GM18907 (cell line): ENCODE measurements at regions not wholly inside any gene's neighbourhood (a gene's known extent, or its start where the extent isn't known, plus 50 kb on each side); places are given as distances from the start of the nearest gene placed in this dataset.

Experiments
- ATAC-seq: cut with Tn5 transposase; IDR thresholded peaks from one replicate; pipeline ENCODE4 v1.9.1; 2021; ENCODE audit warnings: mild to moderate bottlenecking, moderate library complexity; ENCODE audit not compliant: unreplicated experiment

DNA sequence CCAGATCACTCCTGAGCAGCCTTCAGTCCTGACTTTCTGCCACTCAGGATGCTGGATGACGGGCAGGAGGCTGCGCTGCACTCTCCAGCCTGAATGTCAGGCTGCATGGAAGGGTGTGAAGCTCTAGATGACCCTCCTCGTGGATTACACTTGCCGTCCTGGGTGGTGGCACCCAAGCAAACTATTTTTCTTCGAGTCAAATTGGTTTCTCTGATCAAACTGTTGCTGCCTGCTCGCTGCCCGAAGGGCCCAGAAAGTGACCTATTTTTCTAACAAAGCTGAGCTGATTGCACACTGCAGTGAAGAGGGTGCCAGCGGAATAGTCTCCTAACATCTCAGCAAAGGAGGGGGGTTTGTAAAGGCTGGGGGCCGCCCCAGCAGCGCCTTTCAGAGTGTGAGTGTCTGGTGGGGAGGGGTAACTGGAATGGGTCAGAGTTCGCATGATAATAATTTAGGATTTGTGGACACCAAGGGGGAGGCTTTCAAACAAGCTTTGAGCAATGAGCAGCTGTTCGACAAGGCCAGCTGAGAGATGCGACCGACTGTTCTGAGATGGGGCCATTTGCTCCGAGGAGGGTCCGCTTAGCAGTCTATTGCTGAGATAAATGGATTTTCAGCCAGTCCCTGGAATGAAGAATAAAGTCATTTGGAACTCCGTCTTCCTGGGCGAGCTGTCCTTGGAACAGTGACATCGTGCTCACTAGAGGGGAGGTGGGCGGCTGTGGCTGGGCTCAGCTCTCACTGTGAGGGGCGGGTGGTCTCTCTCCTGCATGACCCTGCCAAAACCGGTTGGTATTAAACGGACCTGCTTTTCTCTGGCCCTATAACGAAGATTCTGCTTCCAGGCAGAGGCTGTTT lies 537.6 kb downstream of the BRD1 start:
- no peak for ATAC-seq

GRCh38 chr22:49286181-49286760 lies 541.4 kb downstream of the BRD1 start:
- no peak for ATAC-seq

GRCh38 chr22:49284931-49285330 lies 542.7 kb downstream of the BRD1 start:
- ATAC-seq = no peak

DNA sequence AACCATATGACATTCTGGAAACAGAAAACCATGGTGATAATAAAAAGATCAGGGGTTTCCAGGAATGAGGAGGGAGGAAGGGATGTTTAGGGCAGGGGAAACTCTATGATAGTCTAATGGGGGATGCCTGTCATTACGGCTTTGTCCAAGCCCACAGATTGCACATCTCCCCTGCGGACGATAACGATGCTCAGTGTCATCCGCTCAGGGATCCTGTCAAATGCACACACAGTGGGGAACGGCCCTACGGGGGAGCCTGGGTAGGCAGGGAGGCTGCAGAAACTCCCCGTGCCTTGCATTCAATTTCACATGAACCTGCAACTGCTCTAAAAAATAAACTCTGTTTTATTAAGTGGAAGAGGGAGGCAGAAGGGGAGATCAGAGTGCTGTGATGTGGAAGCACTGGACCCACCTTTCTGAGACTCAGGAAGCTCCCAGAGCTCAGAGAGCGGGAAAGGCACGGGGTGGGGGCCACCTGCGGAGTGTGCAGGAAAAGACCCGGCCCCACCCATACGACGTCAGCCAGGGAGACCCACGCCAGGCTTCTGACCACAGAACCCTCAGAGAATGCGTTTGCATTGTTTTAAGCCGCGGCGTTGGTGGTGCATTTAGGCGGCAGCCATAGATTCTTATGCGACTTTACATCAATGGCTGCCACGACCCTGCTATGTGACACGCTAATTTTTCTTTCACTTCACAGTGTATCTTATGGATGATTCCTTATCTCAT lies 543.5 kb downstream of the BRD1 start:
- no peak for ATAC-seq

DNA sequence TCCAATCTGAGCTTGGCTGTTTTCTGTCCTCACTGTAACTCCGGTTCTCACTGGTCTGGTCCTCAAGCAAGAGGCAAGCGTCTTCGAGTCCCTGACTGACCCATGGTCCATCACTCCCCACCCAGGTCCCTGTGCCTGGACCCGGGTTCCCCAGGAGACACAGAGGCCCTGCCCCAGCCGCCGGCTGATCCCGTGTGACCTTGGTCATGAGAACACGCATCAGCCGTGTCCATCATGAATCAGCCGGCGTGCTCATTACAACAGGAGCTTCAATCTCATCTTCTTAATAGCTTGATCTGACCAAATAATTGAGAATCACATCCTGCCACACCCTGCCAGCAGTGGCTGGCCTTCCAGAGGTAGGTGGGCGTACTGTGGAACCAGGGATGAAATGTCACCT lies 545.1 kb downstream of the BRD1 start:
- no peak for ATAC-seq

DNA sequence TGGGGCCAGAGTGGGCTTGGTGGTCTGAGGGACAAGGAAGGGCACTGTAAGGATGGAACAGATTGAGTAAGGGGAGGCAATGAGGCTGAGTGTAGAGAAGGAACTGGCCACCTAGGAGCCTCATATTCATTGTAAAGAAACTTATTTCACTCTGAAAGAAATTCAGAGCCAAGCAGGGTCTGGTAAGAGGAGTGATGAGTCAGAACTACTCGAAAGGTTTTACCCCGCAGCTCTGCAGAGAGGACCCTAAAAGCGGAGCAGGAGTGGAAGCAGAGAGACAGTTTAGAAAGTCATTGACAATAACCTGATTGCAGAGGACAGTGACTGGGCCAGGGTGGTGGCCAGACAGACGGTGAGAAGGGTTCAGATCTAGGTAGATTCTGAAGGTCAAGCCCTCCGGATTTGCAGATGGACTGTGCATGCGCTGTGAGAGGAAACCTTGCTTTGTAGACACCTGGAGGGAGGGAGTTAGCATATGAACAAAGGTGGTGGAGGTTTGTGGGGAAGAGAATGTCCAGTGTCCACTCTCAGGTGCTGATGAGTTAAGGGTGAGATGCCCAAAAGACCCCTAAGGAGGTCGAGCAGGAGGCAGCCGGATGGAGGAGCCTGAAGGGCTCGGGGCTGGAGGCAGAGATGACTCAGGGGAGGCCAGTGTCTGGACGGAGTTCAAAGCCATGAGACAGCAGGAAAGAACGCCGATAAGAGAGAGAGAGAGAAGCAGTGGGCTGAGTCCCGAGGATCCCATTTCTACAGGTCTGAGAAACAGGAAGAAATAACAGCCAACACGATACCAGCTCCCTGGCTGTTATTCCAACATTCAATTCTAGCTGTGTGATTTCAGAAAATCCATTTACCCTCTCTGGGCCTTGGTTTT lies 546.0 kb downstream of the BRD1 start:
- no peak for ATAC-seq

DNA sequence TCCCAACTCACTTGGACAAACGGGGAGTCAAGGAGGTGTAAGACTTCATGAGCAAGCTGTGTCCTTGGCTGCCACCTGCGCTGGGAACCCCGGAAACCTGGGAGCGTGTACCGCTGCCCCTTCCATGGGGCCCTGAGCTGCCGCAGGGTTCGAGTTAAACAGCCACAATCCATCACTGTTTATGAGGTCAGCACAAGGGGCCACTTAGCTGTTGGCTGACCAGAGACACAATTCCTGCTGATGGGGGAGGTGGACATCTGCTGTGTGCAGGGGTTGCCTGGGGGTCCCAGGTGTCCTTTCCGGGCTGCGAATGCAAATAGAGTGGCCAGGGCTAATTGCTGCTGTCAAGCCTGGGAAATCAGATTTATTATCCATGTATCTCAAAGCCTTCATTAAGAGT lies 549.3 kb downstream of the BRD1 start:
- ATAC-seq = no peak

DNA sequence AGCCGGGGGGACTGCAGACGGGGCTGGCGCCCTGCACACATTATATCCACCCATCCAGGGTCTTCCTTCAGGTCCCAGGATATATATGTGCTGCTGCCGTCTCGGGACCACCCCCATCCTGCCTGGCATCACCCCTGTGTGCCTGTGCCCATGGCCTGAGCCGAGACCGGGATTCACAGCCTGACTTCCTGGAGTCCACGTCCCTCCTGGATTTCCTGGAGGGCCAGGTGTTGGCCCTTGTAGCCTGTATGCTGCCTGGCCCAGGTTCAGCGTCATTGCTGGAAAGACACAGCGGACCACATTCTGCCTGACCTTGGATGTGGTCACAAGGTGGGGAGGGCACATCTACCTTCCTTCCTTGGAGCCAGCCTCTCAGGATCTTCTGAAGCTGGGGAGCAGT lies 551.1 kb downstream of the BRD1 start:
- no peak for ATAC-seq

DNA sequence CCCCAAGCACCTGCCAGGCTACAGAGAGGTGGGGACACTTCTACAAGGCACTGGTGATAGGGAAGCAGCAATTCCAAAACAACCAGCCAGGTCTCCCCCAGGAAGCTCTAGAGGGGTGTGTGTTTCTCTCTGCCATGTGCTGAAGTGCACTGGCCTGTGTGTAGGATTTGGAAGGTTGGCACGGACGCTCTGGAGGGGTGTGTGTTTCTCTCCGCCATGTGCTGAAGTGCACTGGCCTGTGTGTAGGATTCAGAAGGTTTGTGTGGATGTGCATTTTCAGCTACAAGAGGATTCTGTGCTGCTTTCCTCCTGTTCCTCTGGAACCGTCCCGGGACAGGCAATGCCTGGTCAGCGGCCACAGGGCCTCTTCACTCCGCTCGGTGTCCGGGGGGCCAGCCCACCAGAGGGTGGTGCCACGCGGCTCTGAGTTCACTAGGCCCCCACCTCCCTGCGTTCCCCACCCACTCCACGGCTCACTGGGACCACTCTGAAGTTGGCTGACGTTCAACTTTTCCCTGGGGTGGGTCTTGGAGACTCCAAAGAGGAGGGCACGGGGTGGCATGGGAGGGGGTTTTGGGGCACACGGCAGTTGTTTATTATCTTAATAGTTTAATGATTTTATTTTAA lies 552.8 kb downstream of the BRD1 start:
- no peak for ATAC-seq

DNA sequence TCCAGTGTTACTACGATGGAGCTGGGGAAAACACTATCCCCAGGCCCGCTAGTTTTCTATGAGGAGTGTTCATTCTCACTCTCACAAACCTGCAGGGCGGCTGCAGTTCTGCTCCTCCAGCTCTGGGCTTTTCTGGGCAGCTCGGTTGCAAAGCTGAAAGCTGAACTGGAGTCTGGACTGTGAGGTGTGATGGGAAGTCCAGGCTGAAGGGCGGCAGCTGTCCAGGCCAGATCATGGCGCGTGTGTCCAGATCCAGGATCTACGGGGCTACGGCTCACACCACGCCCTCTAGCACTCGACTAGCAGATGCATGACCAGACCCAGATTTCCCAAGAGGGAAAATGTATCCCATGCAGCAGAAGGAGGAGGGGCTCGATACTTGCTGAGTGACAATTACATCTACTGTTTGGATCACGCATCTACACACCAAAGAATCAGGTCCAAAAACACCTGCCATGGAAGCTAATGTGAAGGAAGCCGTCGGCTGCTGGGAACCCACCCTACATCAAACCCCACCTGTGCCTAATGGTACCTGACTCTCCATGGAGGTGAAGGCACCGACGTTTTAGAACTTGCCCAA lies 555.0 kb downstream of the BRD1 start:
- no peak for ATAC-seq

GRCh38 chr22:49271831-49272230 lies 555.8 kb downstream of the BRD1 start:
- no peak for ATAC-seq

DNA sequence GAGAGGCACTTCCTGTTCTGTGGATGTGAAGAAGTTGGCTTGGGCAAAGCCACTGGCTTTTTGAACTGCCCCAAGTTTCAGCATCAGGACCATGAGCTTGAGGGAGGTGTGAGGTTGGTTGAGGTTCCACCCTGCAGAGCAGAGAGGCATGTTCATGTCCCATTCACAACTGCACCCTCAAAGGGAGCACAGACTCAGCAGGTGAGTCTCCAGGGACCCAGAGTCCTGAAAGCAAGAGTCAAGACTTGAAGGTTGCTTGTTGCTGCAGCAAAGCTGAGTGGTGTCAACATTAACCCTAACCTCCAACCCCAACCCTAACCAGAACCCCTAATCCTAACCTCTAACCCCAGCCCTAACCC lies 556.3 kb downstream of the BRD1 start:
- ATAC-seq = no peak

GRCh38 chr22:49270595-49271368 lies 556.9 kb downstream of the BRD1 start:
- ATAC-seq = no peak

- ATAC-seq = no peak
Measured at GRCh38 chr22:49269928-49270327, 557.7 kb downstream of the BRD1 start.

DNA sequence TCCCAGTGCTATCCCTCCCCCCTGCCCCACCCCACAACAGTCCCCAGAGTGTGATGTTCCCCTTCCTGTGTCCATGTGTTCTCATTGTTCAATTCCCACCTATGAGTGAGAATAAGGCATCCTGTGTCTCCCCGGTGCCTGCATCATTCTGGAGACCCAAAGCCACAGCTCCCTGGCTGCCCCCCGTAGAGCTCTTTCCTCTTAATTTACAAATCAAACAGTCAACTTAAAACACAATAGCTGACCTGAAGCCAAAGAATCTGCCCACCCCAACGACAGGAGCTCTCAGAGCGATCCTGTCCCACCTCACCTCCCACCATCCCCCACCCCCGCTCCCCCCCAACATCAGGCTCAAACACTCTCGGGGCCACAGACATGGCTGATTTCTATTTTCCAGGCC lies 558.3 kb downstream of the BRD1 start:
- ATAC-seq = no peak

GRCh38 chr22:49268924-49269323 lies 558.7 kb downstream of the BRD1 start:
- no peak for ATAC-seq

- no peak for ATAC-seq
Measured at GRCh38 chr22:49267996-49268395, 559.7 kb downstream of the BRD1 start.

DNA sequence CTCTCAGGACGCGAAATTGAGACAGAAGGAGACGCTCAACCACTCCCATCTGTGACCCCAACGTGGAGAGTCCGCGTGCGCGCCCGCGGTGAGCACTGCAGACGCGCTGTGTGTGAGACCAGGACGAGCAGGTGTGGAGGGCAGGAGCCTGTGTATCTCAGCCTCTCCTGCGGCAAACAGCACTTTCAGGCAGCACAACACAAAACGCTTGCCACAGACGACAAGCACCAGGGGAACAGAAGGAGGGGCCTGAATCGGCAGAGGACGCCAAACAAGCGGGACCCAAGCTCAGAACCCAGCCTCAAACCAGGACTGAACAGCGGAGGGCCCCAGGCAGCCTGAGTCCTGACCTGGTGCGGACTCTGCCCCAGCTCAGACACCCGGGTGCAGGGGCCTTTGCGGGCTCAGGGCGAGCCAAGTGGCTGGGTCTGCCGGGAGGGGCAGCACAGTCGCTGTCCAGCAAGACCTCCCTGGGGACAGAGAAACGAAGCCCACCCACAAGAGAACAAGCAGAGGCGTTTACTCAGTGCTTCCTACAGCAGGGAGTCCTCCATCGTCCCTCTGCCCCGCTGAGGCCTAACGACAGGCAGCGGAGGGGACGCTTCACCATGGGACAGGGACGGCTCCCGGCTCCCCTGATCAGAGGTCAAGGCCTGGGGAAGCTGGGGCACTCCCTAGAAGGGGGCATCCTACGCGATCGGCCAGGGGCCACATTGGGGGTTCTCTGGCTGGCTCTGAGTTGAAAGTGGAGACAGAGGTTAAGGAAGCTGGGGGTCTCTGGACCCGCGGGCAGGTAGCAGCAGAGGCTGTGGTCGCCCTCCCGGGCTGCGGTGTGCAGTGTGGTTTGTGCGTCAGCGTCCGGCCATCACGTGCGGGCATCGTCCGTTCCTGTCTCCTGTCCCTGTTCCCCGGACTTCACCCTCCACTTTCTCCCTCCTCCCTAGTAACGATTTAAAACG lies 560.8 kb downstream of the BRD1 start:
- no peak for ATAC-seq
